ENCODE measurements at regions not wholly inside any gene's neighbourhood (a gene's known extent, or its start where the extent isn't known, plus 50 kb on each side); places are given as distances from the start of the nearest gene placed in this dataset.

- H3K18ac ChIP-seq (ENCODE audit: extremely low read depth, low read length): no peak overlapping the region
- H2AFZ ChIP-seq (ENCODE audit: low read length): no peak overlapping the region
- no peak overlapping the region for H3K4ac ChIP-seq (replicated peaks; ENCODE audit: insufficient read length, low read depth, low read length)
- H3K79me2 ChIP-seq (ENCODE audit: control insufficient read depth in 1 of 2, insufficient read depth in 2 of 2, low read length in 2 of 2): no peaks in the 10 kb centered on the region
- no peak overlapping the region for H2AK5ac ChIP-seq (ENCODE audit: low read depth, low read length)
- H3K9ac ChIP-seq (replicated peaks in 1 of 4; ENCODE audit: extremely low read depth in 1 of 4, low read depth in 3 of 4, low read length in 3 of 4): no peak overlapping the region
- no peak overlapping the region for H3K14ac ChIP-seq (ENCODE audit: insufficient read length)
- H3K4me2 ChIP-seq (ENCODE audit: insufficient read depth in 1 of 2, low read depth in 2 of 2, low read length in 2 of 2): no peak overlapping the region
- DNase-seq (ENCODE audit: low read depth in 1 of 2, low spot score in 2 of 2) (no peak), FAIRE-seq (no peak)
- H3K27me3 ChIP-seq (replicated peaks in 1 of 4; ENCODE audit: control insufficient read depth in 3 of 4, extremely low read depth in 1 of 4, insufficient read depth in 3 of 4, low read length in 3 of 4): no peaks in the 10 kb centered on the region
- ChIA-PET POLR2A (ENCODE audit: partially characterized antibody) (no interaction called here), CTCF (ENCODE audit: partially characterized antibody) (interaction anchor here (1.1 kb wide), 1 partner anchor 306 kb away, joined by 3 read pairs; no protein-coding TSS in a partner anchor)
- no peak overlapping the region for H2BK20ac ChIP-seq (ENCODE audit: low read length)
- no peak overlapping the region for H4K8ac ChIP-seq (ENCODE audit: extremely low read depth, insufficient read depth, low read length)
- WGBS, 2 experiments (ENCODE audit: extremely low coverage in 1 of 2, insufficient coverage in 1 of 2, insufficient read length in 1 of 2, insufficient replicate concordance in 2 of 2, low coverage in 1 of 2, low lambda C conversion rate in 2 of 2, missing lambda C conversion rate in 1 of 2): 96% methylated on average over 2 of the region's 2 CpGs; no CpG with 5 or more reads in 1 of the 2 experiments
- no peak overlapping the region for H3K27ac ChIP-seq (ENCODE audit: low read depth, low read length)
- H2BK5ac ChIP-seq (ENCODE audit: low read depth, low read length): no peak overlapping the region
- H3K23ac ChIP-seq (ENCODE audit: insufficient read length): no peak overlapping the region
- H4K20me1 ChIP-seq (replicated peaks in 1 of 2; ENCODE audit: control insufficient read depth in 1 of 2, insufficient read depth in 2 of 2, low read length in 2 of 2): no peaks in the 10 kb centered on the region
- no peak overlapping the region for H2BK120ac ChIP-seq (replicated peaks; ENCODE audit: low read depth, low read length)
- no peaks in the 10 kb centered on the region for H3K4me1 ChIP-seq (replicated peaks in 1 of 4; ENCODE audit: control insufficient read depth in 3 of 4, insufficient read depth in 4 of 4, low read length in 3 of 4)
- no peaks in the 10 kb centered on the region for H3K79me1 ChIP-seq (ENCODE audit: low read depth, low read length)
- H2BK15ac ChIP-seq (ENCODE audit: low read length): no peak overlapping the region
- no peak overlapping the region for H4K5ac ChIP-seq (ENCODE audit: insufficient read length, low read depth, low read length)
- H3K36me3 ChIP-seq (ENCODE audit: control insufficient read depth in 2 of 4, insufficient read depth in 4 of 4, low read length in 3 of 4): no peaks in the 10 kb centered on the region
- H4K91ac ChIP-seq (replicated peaks; ENCODE audit: insufficient read length, low read length): no peak overlapping the region
- H3K56ac ChIP-seq (replicated peaks; ENCODE audit: insufficient read length, low read depth, low read length): no peak overlapping the region
- H3K23me2 ChIP-seq (ENCODE audit: low read depth, low read length): no peaks in the 10 kb centered on the region
- no peak overlapping the region for H2BK12ac ChIP-seq (ENCODE audit: low read depth, low read length)
- no peak overlapping the region for H3K4me3 ChIP-seq (ENCODE audit: extremely low read depth in 1 of 4, insufficient read depth in 2 of 4, low read depth in 3 of 4, low read length in 4 of 4)
- no peaks in the 10 kb centered on the region for H3K9me3 ChIP-seq (ENCODE audit: insufficient read depth in 2 of 2, low read depth in 1 of 2, low read length in 1 of 2)
- TF ChIP-seq NRF1 (IDR thresholded peaks at IDR 0.05; ENCODE audit: low read depth, low read length) (no peak), HDAC2 (IDR thresholded peaks at IDR 0.05; ENCODE audit: borderline replicate concordance in 1 of 2, low read depth in 2 of 2, low read length in 2 of 2) (no peak), EGR1 (IDR thresholded peaks at IDR 0.05; ENCODE audit: borderline replicate concordance, low read depth, low read length) (no peak), CBX8 (IDR thresholded peaks at IDR 0.05; ENCODE audit: borderline replicate concordance, low read depth, low read length) (no peak), NANOG (IDR thresholded peaks at IDR 0.05; ENCODE audit: insufficient read depth, low read depth, low read length, poor library complexity, severe bottlenecking) (no peak), RNF2 (IDR thresholded peaks at IDR 0.05; ENCODE audit: borderline replicate concordance, low read depth, low read length, missing control alignments, poor library complexity, severe bottlenecking) (no peak), ZNF274 (IDR thresholded peaks at IDR 0.05; ENCODE audit: borderline replicate concordance, extremely low read depth, low read length) (no peak), ATF3 (IDR thresholded peaks at IDR 0.05; ENCODE audit: insufficient read depth, low read depth, low read length) (no peak), SP4 (IDR thresholded peaks at IDR 0.05; ENCODE audit: low read length) (no peak), JUN (IDR thresholded peaks at IDR 0.05; ENCODE audit: low read depth, low read length) (no peak), CBX5 (IDR thresholded peaks at IDR 0.05; ENCODE audit: low read depth, low read length) (no peak), YY1 (IDR thresholded peaks at IDR 0.05; ENCODE audit: low read depth, low read length) (no peak), SP1 (IDR thresholded peaks at IDR 0.05; ENCODE audit: low read depth, low read length) (no peak), TCF12 (IDR thresholded peaks at IDR 0.05; ENCODE audit: low read depth, low read length) (no peak)
Measured at GRCh38 chr18:66235206-66235605, 368.7 kb downstream of the CDH19 start.
